T-helper 2 cell treated with Interferon-gamma antibody and Interleukin-4, amounts not matched to agents 100 ng/mL and 5 ng/mL, for 36 hours (primary cell): ENCODE measurements at regions not wholly inside any gene's neighbourhood (a gene's known extent, or its start where the extent isn't known, plus 50 kb on each side); places are given as distances from the start of the nearest gene placed in this dataset.

ENCODE experiments used
- intact Hi-C: fragments of 100-400 bp; cut with micrococcal nuclease; formaldehyde crosslinking; loops from one replicate; pipeline ENCODE4 v1.15.1; 2023

GRCh38 chr12:123100882-123101281, 50.0 kb downstream of the PITPNM2 start:
- intact Hi-C loops = no loop called here

GRCh38 chr12:123100450-123100849, 50.4 kb downstream of the PITPNM2 start:
- intact Hi-C loops = no loop called here

- intact Hi-C loops = no loop called here
These were observed 51.2 kb downstream of the PITPNM2 start for GRCh38 chr12:123099560-123100192.

GRCh38 chr12:123098780-123099179, 52.1 kb downstream of the PITPNM2 start:
- intact Hi-C loops = no loop called here

- intact Hi-C loops = no loop called here
These were observed 53.3 kb downstream of the PITPNM2 start for GRCh38 chr12:123097561-123098084.

GRCh38 chr12:123096741-123097140, 54.1 kb downstream of the PITPNM2 start:
- intact Hi-C loops = no loop called here

GRCh38 chr12:123096182-123096581, 54.7 kb downstream of the PITPNM2 start:
- intact Hi-C loops = no loop called here

GRCh38 chr12:123095078-123095881, 55.6 kb downstream of the PITPNM2 start:
- intact Hi-C loops = no loop called here

- intact Hi-C loops = no loop called here
These were observed 56.4 kb downstream of the PITPNM2 start for GRCh38 chr12:123094349-123095077.

- intact Hi-C loops = no loop called here
These were observed 58.0 kb downstream of the PITPNM2 start for GRCh38 chr12:123092866-123093265.

- intact Hi-C loops = no loop called here
These were observed 59.4 kb downstream of the PITPNM2 start for GRCh38 chr12:123091230-123092150.

- intact Hi-C loops = no loop called here
These were observed 61.1 kb downstream of the PITPNM2 start for GRCh38 chr12:123089631-123090353.

GRCh38 chr12:123089140-123089539, 61.8 kb downstream of the PITPNM2 start:
- intact Hi-C loops = no loop called here

GRCh38 chr12:123085730-123086487, 65.0 kb downstream of the PITPNM2 start:
- intact Hi-C loops = no loop called here

- intact Hi-C loops = no loop called here
These were observed 65.8 kb downstream of the PITPNM2 start for GRCh38 chr12:123085066-123085465.

GRCh38 chr12:123083661-123084571, 67.0 kb downstream of the PITPNM2 start:
- intact Hi-C loops = no loop called here

GRCh38 chr12:123080634-123081033, 70.3 kb downstream of the PITPNM2 start:
- intact Hi-C loops = no loop called here

- intact Hi-C loops = no loop called here
These were observed 72.2 kb downstream of the PITPNM2 start for GRCh38 chr12:123078531-123079155.
